GM19397 (cell line): ENCODE measurements at regions not wholly inside any gene's neighbourhood (a gene's known extent, or its start where the extent isn't known, plus 50 kb on each side); places are given as distances from the start of the nearest gene placed in this dataset.
"Not testable (repeated sequence)": the region's sequence is repeated elsewhere in the genome, so short reads cannot be mapped to it uniquely, and the experiment has no call there.

ENCODE experiments used
- ATAC-seq: cut with Tn5 transposase; IDR thresholded peaks from one replicate; pipeline ENCODE4 v1.9.1; 2021; ENCODE audit warnings: mild to moderate bottlenecking, moderate library complexity; ENCODE audit not compliant: unreplicated experiment

DNA sequence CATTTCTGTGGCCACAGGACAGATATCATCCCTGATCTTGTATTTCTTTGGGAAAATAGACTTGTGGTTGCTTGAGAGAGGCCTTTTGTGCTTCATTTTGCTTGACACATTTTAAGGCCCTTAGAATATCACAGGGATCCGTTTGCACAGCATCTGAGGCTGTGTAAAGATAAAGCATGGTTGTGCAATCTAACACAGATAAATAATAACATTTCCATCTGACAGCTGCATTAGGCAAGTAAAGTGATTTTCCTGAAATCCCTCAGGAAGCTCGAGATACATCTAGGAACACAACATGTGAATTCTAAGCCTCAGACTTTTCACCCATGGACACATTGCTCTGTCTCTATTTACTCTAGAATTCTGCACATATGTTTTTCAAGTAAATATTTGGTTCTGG, 212.8 kb upstream of the ADAMTSL1 start:
- ATAC-seq = no peak

DNA sequence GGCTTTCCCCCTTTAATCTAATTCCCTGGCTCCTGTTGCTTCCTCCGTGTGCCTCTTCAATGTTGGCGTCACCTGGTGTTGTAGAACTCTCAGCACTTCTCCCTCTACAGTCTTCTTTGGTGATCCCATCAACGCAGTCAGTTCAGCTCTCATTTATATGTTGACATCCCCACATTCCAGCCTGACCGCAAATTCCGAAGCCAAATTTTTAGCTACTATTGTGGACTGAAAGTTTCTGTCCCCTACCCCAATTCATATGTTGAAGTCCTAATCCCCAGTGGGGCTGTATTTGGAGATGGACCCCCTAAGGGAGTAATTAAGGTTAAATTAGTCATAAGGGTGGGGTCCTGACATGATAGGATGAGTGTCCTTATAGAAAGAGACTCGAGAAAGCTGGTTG, 210.6 kb upstream of the ADAMTSL1 start:
- no peak for ATAC-seq

DNA sequence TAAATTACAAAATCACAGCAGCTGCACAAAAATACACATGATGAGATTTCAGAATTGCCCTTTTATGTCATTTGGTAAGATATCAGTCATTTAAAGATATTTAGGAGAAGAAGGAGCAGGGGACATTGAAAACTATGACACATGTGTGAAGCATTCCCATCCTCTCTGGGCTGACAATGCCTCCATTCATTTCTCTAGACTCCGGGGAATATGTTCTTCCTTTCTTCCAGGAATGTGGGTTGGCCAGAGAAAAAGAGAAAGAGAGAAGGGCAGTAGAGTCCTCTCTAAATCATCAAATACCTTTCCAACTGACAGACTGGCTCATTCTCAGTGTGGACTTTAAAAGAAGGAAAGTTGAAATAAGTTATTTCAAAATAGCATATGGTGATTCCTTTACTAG, 205.6 kb upstream of the ADAMTSL1 start:
- no peak for ATAC-seq

DNA sequence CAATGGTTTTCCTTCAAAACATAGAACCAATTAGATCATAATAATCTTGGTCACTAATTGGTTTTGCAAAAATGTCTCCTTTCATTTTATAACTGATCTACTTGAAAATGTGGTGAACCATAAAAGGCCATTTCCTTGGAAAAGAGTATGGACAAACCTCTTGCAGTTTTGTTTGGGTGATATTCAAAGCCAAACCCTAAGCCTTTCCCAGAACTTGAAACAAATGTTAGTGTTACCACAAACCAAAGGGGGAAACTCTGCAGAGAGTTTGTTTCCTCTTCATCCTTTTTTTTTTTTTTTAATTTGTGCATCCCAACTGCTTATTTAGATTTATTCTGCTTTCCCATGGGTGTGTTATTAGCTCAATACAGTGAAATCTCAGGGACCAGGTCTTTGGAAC, 204.4 kb upstream of the ADAMTSL1 start:
- no peak for ATAC-seq

DNA sequence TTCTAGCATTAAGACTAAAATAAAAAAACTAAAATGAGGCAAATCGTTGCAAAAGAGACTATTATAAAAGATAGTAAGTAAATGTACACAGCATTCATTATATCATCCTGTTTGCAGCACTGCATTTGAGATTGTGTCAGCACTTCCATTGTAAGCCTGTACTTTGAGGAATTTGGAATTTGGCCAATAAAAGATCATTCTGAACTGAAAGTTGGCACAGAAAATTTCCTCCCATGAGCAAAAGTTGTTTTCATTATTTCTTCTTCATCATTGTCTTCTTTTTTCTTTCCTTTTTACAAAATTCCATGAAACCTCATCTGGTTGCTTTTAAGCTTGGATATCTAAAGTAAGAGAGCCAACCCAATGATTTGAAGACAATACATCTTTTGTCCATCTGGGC, 199.3 kb upstream of the ADAMTSL1 start:
- no peak for ATAC-seq

DNA sequence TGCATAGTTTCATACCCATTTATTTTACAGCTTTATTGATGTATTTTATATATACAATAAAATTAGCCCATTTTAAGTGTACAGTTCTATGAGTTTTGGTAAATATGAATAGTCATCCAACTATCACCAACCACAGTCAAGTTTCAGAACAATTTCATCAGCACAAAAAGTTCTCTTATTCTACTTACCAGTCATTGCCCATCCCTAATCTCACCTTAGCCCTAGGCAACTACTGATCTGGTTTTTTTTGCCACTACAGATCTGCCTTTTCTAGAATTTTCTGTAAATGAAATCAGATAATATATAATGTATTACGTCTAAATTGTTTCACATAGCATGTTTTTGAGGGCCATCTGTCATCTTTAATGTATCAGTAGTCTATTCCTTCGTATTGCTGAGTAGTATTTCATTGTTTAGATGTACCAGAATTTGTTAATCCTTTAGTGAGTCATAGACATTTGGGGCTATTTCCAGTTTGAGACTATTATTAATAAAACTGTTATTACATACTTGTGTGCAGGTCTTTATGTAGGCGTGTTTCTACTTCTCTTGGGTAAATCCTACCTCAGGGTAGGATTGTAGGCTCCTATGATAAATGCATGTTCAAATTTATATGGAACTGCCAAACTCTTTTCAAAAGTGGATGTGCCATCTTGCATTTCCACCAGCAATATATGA, 198.5 kb upstream of the ADAMTSL1 start:
- no peak for ATAC-seq

DNA sequence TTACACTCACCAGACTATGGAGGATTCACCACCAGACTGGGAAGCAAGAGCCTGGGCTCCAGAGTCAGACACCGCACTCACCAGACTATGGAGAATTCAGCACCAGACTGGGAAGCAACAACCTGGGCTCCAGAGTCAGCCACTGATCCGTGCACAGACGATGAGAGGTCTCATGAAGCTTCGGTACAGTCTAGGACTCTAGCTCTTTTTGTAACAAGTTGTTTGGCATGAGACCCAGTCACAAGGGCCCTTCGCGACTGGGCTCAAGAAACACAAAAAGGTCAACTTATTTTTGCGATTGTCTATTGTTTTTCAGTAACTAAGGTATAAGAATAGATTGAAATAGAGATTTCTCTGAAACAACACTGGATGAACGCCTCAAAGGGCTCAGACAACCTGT, 192.7 kb upstream of the ADAMTSL1 start:
- ATAC-seq = no peak

DNA sequence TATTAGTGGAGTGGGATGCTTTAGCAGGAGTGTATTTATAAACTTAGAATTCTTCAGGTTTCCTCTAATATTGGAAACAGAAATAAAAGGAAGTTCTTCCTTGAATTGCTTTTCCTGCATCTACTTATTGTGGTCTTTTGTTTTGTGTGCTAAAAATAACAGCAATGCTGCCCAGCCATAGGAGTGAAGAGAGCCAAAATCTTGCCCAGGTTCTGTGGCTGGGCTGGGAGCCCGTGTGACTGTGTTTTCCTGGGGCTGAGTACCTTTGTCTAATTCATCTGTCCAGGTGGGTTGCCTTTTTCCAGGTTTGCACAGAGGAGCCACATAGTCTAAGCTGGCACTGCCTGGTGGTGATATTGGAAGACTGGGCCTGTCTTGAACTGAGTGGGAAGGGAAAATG, 179.7 kb upstream of the ADAMTSL1 start:
- ATAC-seq = no peak

DNA sequence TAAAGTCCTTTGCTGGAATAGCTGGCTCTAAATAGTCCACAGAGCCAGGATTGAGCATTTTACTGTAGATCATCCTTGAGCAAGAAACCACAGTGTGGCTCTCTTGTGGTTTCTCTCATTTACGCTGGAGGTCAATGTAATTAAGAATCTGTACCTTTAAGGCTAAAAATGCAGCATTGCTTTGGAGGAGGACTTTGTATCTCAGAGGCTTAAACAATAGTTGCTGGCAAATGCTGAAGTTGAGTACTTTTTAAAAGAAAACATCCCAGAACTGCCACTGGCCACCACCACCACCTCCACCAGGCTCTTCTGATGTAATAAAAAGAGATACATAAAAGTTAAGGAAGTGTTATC, 177.3 kb upstream of the ADAMTSL1 start:
- ATAC-seq = no peak

DNA sequence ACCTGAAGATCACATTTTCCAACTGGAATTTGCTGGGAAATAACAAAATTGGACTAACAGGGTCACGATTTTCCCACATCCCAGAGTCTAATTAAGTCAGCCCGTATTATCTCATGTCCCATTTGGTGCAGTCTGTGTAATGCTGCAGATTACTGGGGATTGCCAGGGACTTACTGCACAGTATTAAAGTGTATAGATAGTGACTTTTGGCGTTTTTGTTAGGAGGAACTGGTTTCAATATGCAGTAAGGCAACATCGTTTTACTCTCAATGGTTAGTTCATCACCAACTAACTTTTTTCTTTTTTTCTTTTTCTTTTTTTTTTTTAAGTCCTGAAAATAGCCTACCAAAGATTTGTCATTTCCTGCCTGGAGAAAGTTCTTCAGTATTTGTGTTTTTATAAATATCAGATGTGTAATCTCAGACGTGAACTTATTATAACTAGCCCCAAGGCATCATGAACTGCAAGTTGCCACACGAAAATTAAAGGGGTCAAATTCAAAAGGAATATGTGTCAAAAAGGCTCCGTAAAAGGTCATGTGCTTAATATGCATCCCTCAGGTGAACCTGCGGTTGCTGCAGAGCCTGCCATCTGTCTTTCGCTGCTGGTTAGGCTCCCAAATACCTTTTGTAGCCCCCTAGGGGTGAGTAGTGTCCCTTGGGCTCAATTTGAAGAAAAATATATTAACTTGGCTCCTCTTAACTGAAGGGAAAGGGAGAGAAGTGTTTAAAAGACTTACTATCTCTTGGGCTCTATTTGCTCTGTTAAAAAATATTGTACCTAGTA, 176.7 kb upstream of the ADAMTSL1 start:
- ATAC-seq = no peak

DNA sequence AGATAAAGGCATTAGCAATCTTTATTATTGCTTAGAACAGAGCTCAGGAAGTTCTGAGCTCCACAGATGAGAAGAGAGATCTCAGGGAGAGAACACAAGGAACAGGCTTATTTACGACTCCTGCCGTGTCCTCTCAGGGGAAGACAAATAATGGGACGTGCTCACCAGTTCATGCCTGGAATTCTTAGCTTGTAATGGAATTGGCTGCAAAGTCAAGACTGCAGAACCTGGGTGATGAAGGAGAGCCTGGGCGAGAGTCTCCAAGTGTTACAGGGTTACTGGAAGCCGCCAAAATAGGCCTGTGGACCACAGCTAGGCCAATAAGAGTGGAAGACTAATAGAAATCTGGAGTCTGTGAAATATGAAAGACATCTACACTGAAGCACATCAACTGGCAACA, 174.5 kb upstream of the ADAMTSL1 start:
- ATAC-seq = no peak

DNA sequence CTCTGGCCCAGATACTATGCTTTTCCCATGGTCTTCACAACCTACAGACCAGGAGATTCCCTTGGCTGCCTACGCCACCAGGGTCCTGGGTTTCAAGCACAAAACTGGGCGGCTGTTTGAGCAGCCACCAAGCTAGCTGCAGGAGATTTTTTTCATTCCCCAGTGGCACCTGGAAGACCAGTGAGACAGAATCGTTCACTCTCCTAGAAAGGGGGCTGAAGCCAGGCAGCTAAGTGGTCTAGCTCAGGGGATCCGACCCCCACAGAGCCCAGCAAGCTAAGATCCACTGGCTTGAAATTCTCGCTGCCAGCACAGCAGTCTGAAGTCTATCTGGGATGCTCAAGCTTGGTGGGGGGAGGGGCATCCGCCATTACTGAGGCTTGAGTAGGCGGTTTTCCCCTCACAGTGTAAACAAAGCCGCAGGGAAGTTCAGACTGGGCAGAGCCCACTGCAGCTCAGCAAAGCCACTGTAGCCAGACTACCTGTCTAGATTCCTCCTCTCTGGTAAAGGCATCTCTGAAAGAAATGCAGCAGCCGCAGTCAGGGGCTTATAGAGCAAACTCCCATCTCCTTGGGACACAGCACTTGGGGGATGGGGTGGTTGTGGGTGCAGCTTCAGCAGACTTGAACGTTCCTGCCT, 168.7 kb upstream of the ADAMTSL1 start:
- ATAC-seq = not testable (repeated sequence)

DNA sequence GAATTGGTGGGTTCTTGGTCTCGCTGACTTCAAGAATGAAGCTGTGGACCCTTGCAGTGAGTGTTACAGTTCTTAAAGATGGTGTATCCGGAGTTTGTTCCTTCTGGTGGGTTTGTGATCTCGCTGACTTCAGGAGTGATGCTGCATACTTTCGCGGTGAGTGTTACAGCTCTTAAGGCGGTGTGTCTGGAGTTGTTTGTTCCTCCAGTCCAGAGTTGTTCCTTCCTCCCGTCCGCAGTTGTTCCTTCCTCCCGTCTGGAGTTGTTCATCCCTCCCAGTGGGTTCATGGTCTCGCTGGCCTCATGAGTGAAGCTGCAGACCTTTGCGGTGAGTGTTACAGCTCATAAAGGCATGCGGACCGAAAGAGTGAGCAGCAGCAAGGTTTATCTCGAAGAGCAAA, 159.6 kb upstream of the ADAMTSL1 start:
- ATAC-seq = no peak

DNA sequence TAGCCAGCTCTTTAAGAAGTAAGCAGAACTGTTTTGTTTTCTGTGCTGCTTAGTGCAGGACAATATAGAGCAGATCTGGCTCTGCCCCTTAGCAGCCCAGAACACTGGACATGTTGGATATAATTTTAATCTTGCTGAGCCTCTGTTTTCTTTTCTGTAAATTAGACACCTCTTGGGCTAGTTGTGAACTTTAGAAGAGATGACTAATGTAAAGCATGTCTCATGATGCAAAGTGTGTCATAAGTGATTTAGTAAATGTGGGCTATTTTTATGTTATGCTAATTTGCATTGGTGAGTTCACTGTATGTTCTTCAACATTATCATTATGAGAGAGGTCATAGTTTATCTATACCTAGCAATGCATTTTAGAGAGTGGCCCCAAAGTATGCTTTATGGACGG, 156.1 kb upstream of the ADAMTSL1 start:
- ATAC-seq = no peak

DNA sequence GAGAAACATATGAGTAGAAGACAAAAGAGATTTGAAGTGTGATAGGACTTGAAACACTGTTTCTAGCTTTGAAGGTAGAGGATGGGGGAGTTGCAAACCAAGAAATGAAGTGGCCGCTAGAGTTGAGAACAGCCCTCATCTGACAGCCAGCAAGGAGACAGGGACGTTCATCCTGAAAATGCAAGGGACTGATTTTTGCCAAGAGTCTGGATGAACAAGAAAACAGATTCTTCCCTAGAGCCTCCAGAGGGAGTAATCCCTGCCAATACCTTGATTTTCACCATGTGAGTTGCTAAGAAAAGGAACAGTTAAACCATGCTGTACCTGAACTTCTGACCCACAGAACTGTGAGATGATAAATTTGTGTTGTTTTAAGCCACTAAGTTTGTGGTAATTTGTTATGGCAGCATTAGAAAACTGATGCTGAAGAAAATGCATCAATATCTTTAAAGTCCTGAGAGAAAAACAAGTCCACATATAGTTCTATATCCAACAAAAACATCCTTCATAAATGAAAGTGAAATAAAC, 154.0 kb upstream of the ADAMTSL1 start:
- no peak for ATAC-seq

DNA sequence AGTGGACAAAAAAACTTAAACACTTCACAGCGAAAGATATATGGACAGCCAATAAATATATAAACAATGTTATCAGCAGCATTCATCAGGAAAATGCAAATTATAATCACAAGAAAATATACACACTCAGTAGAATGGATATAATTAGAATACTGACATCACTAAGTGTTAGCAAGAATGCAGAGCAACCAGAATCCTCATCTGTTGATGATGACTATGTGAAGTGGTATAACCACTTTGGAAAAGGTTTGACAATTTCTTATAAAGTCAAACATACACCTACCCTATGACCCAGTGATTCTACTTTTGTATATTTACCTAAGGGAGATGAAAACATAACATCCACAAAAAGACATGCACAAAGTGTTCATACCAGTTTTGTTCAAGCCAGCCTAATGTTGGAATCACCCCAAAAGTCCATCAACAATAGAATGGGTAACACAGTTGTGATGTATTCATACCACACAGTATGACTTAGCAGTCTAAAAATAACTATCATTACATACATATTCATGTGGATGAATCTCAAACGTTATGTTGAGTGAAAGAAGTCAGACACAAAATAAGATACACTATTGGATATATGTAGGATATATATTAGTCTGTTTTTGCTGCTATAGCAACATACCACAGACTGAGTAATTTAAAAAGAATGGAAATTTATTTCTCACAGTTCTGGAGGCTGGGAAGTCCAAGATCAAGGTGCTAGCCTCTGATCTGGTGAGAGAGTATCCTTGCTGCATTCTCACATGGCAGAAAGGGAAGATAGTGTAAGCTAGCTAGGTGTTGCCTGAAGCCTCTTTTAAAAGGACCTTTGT, 148.8 kb upstream of the ADAMTSL1 start:
- ATAC-seq = no peak

DNA sequence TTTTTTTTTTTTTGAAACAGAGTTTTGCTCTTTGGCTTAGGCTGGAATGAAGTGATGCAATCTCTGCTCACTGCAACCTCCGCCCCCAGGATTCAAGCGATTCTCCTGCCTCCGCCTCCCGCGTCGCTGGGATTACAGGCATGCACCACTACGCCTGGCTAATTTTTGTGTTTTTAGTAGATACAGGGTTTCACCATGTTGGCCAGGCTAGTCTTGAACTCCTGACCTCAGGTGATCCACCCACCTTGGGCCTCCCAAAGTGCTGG, 148.3 kb upstream of the ADAMTSL1 start:
- ATAC-seq = not testable (repeated sequence)

DNA sequence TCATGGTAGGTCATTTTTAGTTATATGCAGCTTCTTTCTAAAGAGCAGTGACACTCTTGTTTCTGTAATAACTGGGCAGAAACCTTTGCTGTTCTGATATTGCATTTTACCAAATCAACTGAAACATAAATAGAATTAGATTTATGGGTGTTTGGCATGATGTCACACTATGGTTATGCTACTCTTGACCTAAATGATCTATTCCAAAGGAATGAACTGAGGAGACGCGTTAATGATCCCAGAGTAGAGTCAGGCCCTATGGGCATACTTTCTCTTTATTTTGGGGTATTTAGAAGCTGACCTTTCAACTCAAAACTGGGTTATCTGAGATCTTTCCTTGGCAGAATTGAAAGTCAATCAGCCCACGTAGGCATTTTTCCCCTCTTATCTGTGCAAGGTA, 146.8 kb upstream of the ADAMTSL1 start:
- no peak for ATAC-seq

DNA sequence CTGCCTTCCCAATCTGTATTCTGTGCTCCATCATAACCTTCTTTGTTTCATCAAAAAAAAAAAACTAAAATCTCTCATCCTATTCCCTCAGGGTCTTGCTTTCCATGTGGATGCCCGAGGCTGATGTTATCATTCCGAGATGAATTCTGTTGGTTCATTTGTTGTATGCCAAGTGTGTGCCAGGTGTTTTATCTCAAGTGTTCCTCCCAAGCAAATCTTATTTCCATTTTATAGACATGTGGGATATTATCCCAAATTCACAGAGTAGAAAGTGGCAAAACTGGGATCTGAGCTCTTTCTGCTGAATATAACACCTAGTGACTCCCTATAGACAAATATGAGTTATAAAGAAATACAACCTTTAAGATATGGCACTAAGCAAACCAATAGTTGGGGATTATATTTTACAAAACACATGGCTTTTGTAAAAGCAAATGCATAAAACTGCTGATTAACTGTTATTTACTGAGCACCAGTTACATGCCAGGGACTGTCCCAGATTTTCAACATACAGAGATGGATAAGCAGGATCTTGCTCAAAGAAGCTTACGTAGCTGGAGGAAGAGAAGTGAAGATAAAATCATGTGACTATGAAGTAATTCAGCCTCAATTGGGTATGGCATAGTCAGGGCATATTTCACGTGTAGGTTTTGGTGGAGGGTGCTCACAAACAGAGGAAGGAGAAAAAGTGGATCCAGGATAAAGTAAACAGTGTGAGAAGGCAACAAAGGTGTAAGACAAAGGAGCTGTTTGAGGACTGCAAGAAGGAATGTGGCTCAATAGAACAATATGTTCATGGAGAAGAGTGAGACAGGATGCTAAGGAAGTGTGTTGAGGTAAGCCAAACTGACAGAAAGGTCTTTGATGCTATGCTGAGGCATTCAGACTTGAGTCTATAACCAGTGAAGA, 143.3 kb upstream of the ADAMTSL1 start:
- ATAC-seq = no peak

DNA sequence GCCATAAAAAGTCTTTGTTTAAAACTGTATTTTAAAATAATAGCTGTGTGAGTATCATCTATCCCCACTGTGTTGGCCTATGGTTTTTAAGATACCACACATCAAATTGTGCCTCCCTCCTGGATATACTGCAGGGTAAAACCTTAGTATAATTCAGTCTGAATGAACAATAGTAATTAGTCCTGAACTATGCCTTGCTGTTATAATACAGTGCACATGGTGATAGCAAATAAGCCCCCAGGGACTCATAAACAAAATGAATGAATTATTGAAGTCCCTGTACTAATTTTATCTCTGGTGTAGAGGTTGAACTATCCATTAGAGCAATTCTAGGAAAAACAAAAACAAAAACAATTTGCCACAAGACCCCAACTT, 142.7 kb upstream of the ADAMTSL1 start:
- ATAC-seq = no peak
